HepG2 (cell line): ENCODE measurements at regions not wholly inside any gene's neighbourhood (a gene's known extent, or its start where the extent isn't known, plus 50 kb on each side); places are given as distances from the start of the nearest gene placed in this dataset.
A peak's percentile ranks its signal among the peaks of the same experiment; 100 is the strongest.

Experiments used
- ATAC-seq: fragments of 200-7000 bp; cut with Tn5 transposase; 3 replicates; pipeline ENCODE4 v1.9.1; 2020; ENCODE audit warnings: mild to moderate bottlenecking, moderate library complexity
- BruUV-seq: library from RNA; stranded (reverse); fragments of 400-500 nt; replicated peaks from 2 replicates; lab custom pipeline; 2021; lab: Mats Ljungman, UMichigan
- CTCF ChIA-PET: fragments of 300-600 bp; formaldehyde crosslinking; extraction: SDS; loops from one replicate; lab custom pipeline; 2021; ENCODE audit warnings: low total read pairs, inconsistent platforms, low intra/inter-chr PET ratio; lab: Yijun Ruan, JAX
- POLR2A ChIA-PET: fragments of 350-600 bp; sonication (Branson Sonifier 250); formaldehyde crosslinking; loops from one replicate; lab custom pipeline; 2020; ENCODE audit warnings: antibody characterized with exemption, inconsistent platforms; lab: Yijun Ruan, JAX
- DNase-seq: peaks from one replicate; pipeline ENCODE4 v3.0.0-alpha.2; 2015; ENCODE audit warnings: low spot score
- FAIRE-seq: peaks from 3 replicates; lab custom pipeline; 2011; peaks lifted over from hg19 to GRCh38; lab: Jason Lieb, UNC
- H2AFZ ChIP-seq: one replicate; pipeline ENCODE4 v1.6.1; 2011; ENCODE audit warnings: low read length, inconsistent platforms
- H3K27ac ChIP-seq: fragments of 300-600 bp; 3 replicates; pipeline ENCODE4 v1.8.0; 2011; ENCODE audit warnings: mixed run types, mild to moderate bottlenecking, mixed read lengths, low read length, inconsistent platforms; ENCODE audit not compliant: insufficient read depth; ENCODE audit errors: extremely low read length
- H3K27me3 ChIP-seq, 2 experiments: fragments of 200-600 bp in 1 of 2; 2 replicates in 1 of 2; 3 replicates in 1 of 2; pipeline versions ENCODE4 v1.6.0 to v1.8.0; 2011; ENCODE audit warnings: low read length in 2 of 2, mild to moderate bottlenecking in 2 of 2, moderate library complexity in 2 of 2, inconsistent platforms in 1 of 2; ENCODE audit not compliant: insufficient read depth in 2 of 2, control insufficient read depth in 1 of 2
- H3K36me3 ChIP-seq, 2 experiments: fragments of 200-600 bp in 1 of 2; replicated peaks in 1 of 2; 2 replicates in 1 of 2; 3 replicates in 1 of 2; pipeline versions ENCODE4 v1.5.1 to v1.8.0; 2011; ENCODE audit warnings: low read length in 2 of 2, inconsistent platforms in 1 of 2; ENCODE audit not compliant: insufficient read depth in 2 of 2, control insufficient read depth in 1 of 2
- H3K4me1 ChIP-seq: 2 replicates; pipeline ENCODE4 v1.5.1; 2012; ENCODE audit warnings: low read length, inconsistent platforms; ENCODE audit not compliant: insufficient read depth
- H3K4me2 ChIP-seq: 2 replicates; pipeline ENCODE4 v1.6.0; 2011; ENCODE audit warnings: low read depth, low read length, inconsistent platforms
- H3K4me3 ChIP-seq, 3 experiments: fragments of 200-600 bp in 1 of 3; sonication (generic), shearing (Covaris generic) in 1 of 3; replicated peaks in 1 of 3; 2 replicates each; pipeline ENCODE4 v1.5.1; 2011 to 2016; ENCODE audit warnings: low read length in 3 of 3, inconsistent platforms in 2 of 3, low read depth in 2 of 3, mild to moderate bottlenecking in 2 of 3, control low read depth in 1 of 3, mixed read lengths in 1 of 3; ENCODE audit not compliant: insufficient read depth in 1 of 3
- H3K79me2 ChIP-seq: one replicate; pipeline ENCODE4 v1.6.1; 2011; ENCODE audit warnings: low read length, inconsistent platforms; ENCODE audit not compliant: insufficient read depth
- H3K9ac ChIP-seq: 2 replicates; pipeline ENCODE4 v1.6.0; 2011; ENCODE audit warnings: mild to moderate bottlenecking, low read depth, low read length, inconsistent platforms; ENCODE audit not compliant: insufficient read depth
- H3K9me3 ChIP-seq: 2 replicates; pipeline ENCODE4 v1.5.1; 2012; ENCODE audit warnings: mild to moderate bottlenecking, low read length
- H4K20me1 ChIP-seq: 2 replicates; pipeline ENCODE4 v1.6.0; 2011; ENCODE audit warnings: inconsistent platforms, mild to moderate bottlenecking, low read length, moderate library complexity; ENCODE audit not compliant: insufficient read depth
- MTERF4 ChIP-seq: sonication (generic); formaldehyde crosslinking; IDR thresholded peaks from 2 replicates; pipeline ENCODE4 v1.8.0; 2023; ENCODE audit warnings: mild to moderate bottlenecking, missing genetic modification reagents
- ZFP82 ChIP-seq: sonication (generic); formaldehyde crosslinking; IDR thresholded peaks from 2 replicates; pipeline ENCODE4 v1.5.1; 2020; ENCODE audit warnings: mild to moderate bottlenecking, missing genetic modification reagents, borderline replicate concordance
- ZNF670 ChIP-seq: sonication (generic); formaldehyde crosslinking; IDR thresholded peaks from 2 replicates; pipeline ENCODE4 v1.8.0; 2022; ENCODE audit warnings: mild to moderate bottlenecking, missing genetic modification reagents, borderline replicate concordance
- ZSCAN9 ChIP-seq: IDR thresholded peaks from 2 replicates; pipeline ENCODE4 v1.6.1; 2016; ENCODE audit warnings: borderline replicate concordance
- WGBS: methylation state at CpG from one replicate; pipeline ENCODE4 v1.1.6; 2017; ENCODE audit warnings: low lambda C conversion rate; 5-methylcytosine and 5-hydroxymethylcytosine counted together
- in situ Hi-C: cut with HindIII; loops from 2 replicates; pipeline ENCODE4 v1.10.0; 2017; ENCODE audit warnings: low pct_unique_long_range_greater_than_20kb; ENCODE audit not compliant: extremely low pct_ligation_motif_present
- intact Hi-C: fragments of 100-400 bp; cut with micrococcal nuclease; formaldehyde crosslinking; loops from one replicate; pipeline ENCODE4 v1.10.0; 2022; ENCODE audit not compliant: unreplicated experiment

GRCh38 chr2:240227538-240228428, 87.3 kb upstream of the OTOS start:
- no peak overlapping the region for H3K4me3 ChIP-seq
- peaks cover 8% of the 10 kb centered on the region for H3K9me3 ChIP-seq
- TF ChIP-seq ZNF670 (CRISPR knock-in tag): no peak
- no peak for TF ChIP-seq MTERF4
- no peaks in the 10 kb centered on the region for H3K79me2 ChIP-seq
- POLR2A ChIA-PET: no interaction called here
- CTCF ChIA-PET: no interaction called here
- FAIRE-seq (no peak), ATAC-seq (peak; percentile 16), DNase-seq (no peak)
- H2AFZ ChIP-seq: no peak overlapping the region
- in situ Hi-C loops: no loop called here
- no peaks in the 10 kb centered on the region for H3K4me1 ChIP-seq
- no TSS peak for BruUV-seq
- no peaks in the 10 kb centered on the region for H3K36me3 ChIP-seq
- no peak overlapping the region for H3K4me2 ChIP-seq
- no peak overlapping the region for H3K27ac ChIP-seq
- H4K20me1 ChIP-seq: peaks cover 7% of the 10 kb centered on the region; the same call in 1 of the 2 replicates
- H3K27me3 ChIP-seq: peaks cover 10 to 69% of the 10 kb centered on the region in 2 experiments
- WGBS: 27% methylated on average over 13 of the region's 14 CpGs
- no peak overlapping the region for H3K9ac ChIP-seq
- intact Hi-C loops: no loop called here

GRCh38 chr2:240229005-240229404, 88.5 kb upstream of the OTOS start:
- DNase-seq: no peak
- Histone ChIP-seq H3K79me2 (no peaks in the 10 kb centered on the region), H3K27ac (no peak overlapping the region), H3K9ac (no peak overlapping the region), H3K4me1 (0 out of 2 replicates have a peak, but pooled peaks cover 5% of the 10 kb centered on the region), H3K9me3 (peaks cover 8% of the 10 kb centered on the region), H3K4me3 (no peak overlapping the region), H3K27me3 (peaks cover 7 to 59% of the 10 kb centered on the region in 2 experiments), H2AFZ (no peak overlapping the region), H3K36me3 (no peaks in the 10 kb centered on the region), H4K20me1 (peaks cover 7% of the 10 kb centered on the region; the same call in 1 of the 2 replicates), H3K4me2 (no peak overlapping the region)
- ChIA-PET POLR2A (no interaction called here), CTCF (no interaction called here)
- in situ Hi-C loops: no loop called here
- intact Hi-C loops: no loop called here
- no TSS peak for BruUV-seq
- no peak for FAIRE-seq
- 4% methylated on average over 1 of the region's 1 CpG for WGBS
- no peak for ATAC-seq
- TF ChIP-seq ZSCAN9 (CRISPR knock-in tag) (no peak), ZFP82 (CRISPR knock-in tag) (0 out of 2 replicates have a peak, but pooled peaks have one; percentile 60)
